ENCODE measurements at regions not wholly inside any gene's neighbourhood (a gene's known extent, or its start where the extent isn't known, plus 50 kb on each side); places are given as distances from the start of the nearest gene placed in this dataset.
A peak's percentile ranks its signal among the peaks of the same experiment; 100 is the strongest.

GRCh38 chr6:134515986-134516385, 198.1 kb upstream of the SGK1 start:
- DNase-seq, result no peak
- intact Hi-C loops (cut with micrococcal nuclease), result no loop called here

GRCh38 chr6:134512981-134513391, 195.1 kb upstream of the SGK1 start:
- Mint-ChIP-seq H3K27me3 (no peaks in the 10 kb centered on the region), H3K4me1 (peaks cover 17% of the 10 kb centered on the region), H3K27ac (no peak overlapping the region), H3K4me3 (no peak overlapping the region), H3K9me3 (no peaks in the 10 kb centered on the region), H3K36me3 (ENCODE audit: low read depth) (no peaks in the 10 kb centered on the region)
- TF ChIP-seq CTCF (IDR thresholded peaks at IDR 0.05), result no peak
- POLR2A ChIA-PET, result no interaction called here
- ATAC-seq (ENCODE audit: low read depth) (no peak), DNase-seq (no peak)
- intact Hi-C loops (cut with micrococcal nuclease), result no loop called here
- CTCF ChIA-PET, result no interaction called here

More at GRCh38 chr6:134515986-134516385, 198.1 kb upstream of the SGK1 start:
- no peak overlapping the region for H3K4me3 Mint-ChIP-seq
- no peaks in the 10 kb centered on the region for H3K9me3 Mint-ChIP-seq
- ChIA-PET POLR2A (no interaction called here), CTCF (no interaction called here)
- no peak for TF ChIP-seq CTCF (IDR thresholded peaks at IDR 0.05)
- no peak for ATAC-seq (ENCODE audit: low read depth)
- H3K36me3 Mint-ChIP-seq (ENCODE audit: low read depth), result no peaks in the 10 kb centered on the region
- peaks cover 27% of the 10 kb centered on the region for H3K4me1 Mint-ChIP-seq
- H3K27me3 Mint-ChIP-seq, result no peaks in the 10 kb centered on the region
- H3K27ac Mint-ChIP-seq, result no peak overlapping the region

GRCh38 chr6:134511984-134512683, 194.2 kb upstream of the SGK1 start:
- Mint-ChIP-seq H3K27ac (no peak overlapping the region), H3K4me1 (peaks cover 17% of the 10 kb centered on the region), H3K4me3 (no peak overlapping the region), H3K27me3 (no peaks in the 10 kb centered on the region), H3K9me3 (no peaks in the 10 kb centered on the region), H3K36me3 (ENCODE audit: low read depth) (no peaks in the 10 kb centered on the region)
- intact Hi-C loops (cut with micrococcal nuclease), result no loop called here
- ChIA-PET CTCF (no interaction called here), POLR2A (interaction anchor here (0.6 to 0.7 kb wide), 2 partner anchors 264 to 931 kb away, joined by 3 read pairs; no protein-coding TSS in a partner anchor)
- DNase-seq (no peak), ATAC-seq (ENCODE audit: low read depth) (peak; percentile 14)
- no peak for TF ChIP-seq CTCF (IDR thresholded peaks at IDR 0.05)

GRCh38 chr6:134510920-134511319, 193.0 kb upstream of the SGK1 start:
- intact Hi-C loops (cut with micrococcal nuclease), result no loop called here
- Mint-ChIP-seq H3K27me3 (no peaks in the 10 kb centered on the region), H3K4me3 (no peak overlapping the region), H3K27ac (no peak overlapping the region), H3K9me3 (no peaks in the 10 kb centered on the region), H3K4me1 (peaks cover 17% of the 10 kb centered on the region), H3K36me3 (ENCODE audit: low read depth) (no peaks in the 10 kb centered on the region)
- ATAC-seq (ENCODE audit: low read depth) (no peak), DNase-seq (no peak)
- no peak for TF ChIP-seq CTCF (IDR thresholded peaks at IDR 0.05)
- ChIA-PET CTCF (no interaction called here), POLR2A (no interaction called here)

DNA sequence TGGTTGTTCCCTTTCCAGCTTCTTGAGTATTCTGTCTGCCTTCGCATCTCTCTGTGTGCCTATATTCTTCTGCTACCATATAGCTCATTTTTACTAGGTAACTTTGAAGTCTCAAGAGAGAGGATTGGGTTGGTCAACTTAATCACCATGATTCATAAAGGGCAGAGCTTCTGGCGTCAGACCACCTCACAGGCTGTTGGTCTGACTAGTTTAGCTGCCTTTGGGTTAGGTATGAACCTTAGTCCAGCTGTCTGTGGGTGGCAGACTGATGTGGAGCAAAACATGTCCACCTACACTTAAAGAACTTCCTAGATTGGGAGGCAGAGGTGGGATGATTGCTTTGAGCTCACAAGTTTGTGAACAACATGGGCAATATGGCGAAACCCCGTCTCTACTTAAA, 192.2 kb upstream of the SGK1 start:
- intact Hi-C loops (cut with micrococcal nuclease), result no loop called here

More for the DNA sequence above, 192.2 kb upstream of the SGK1 start:
- H3K27me3 Mint-ChIP-seq, result no peaks in the 10 kb centered on the region
- ChIA-PET CTCF (no interaction called here), POLR2A (no interaction called here)
- no peaks in the 10 kb centered on the region for H3K9me3 Mint-ChIP-seq
- no peaks in the 10 kb centered on the region for H3K36me3 Mint-ChIP-seq (ENCODE audit: low read depth)
- no peak for DNase-seq
- H3K4me1 Mint-ChIP-seq, result peaks cover 17% of the 10 kb centered on the region
- H3K4me3 Mint-ChIP-seq, result no peak overlapping the region
- TF ChIP-seq CTCF (IDR thresholded peaks at IDR 0.05), result no peak
- no peak overlapping the region for H3K27ac Mint-ChIP-seq
- ATAC-seq (ENCODE audit: low read depth), result no peak
